Activated CD4-positive, alpha-beta T cell treated with anti-CD3 and anti-CD28 coated beads, Interleukin-2, amount 10 ng/mL, durations not matched to agents 7 days and 5 days (primary cell): ENCODE measurements at regions not wholly inside any gene's neighbourhood (a gene's known extent, or its start where the extent isn't known, plus 50 kb on each side); places are given as distances from the start of the nearest gene placed in this dataset.

Source experiments
- CTCF ChIA-PET: fragments of 350-600 bp; sonication (Branson Sonifier 250); formaldehyde crosslinking; loops from one replicate; lab custom pipeline; 2021; ENCODE audit warnings: antibody characterized with exemption; lab: Charles Lee
- POLR2A ChIA-PET: fragments of 350-600 bp; sonication (Branson Sonifier 250); formaldehyde crosslinking; loops from one replicate; lab custom pipeline; 2021; ENCODE audit warnings: antibody characterized with exemption; lab: Charles Lee
- DNase-seq: peaks from one replicate; pipeline ENCODE4 v3.0.0-alpha.2; 2020
- H3K27ac Mint-ChIP-seq: one replicate; pipeline ENCODE4 v1.8.0; 2021; ENCODE audit warnings: mild to moderate bottlenecking, moderate library complexity, mixed read lengths
- H3K27me3 Mint-ChIP-seq: one replicate; pipeline ENCODE4 v1.8.0; 2021; ENCODE audit warnings: mixed read lengths
- H3K36me3 Mint-ChIP-seq: one replicate; pipeline ENCODE4 v1.8.0; 2021; ENCODE audit warnings: low read depth, mixed read lengths
- H3K4me1 Mint-ChIP-seq: one replicate; pipeline ENCODE4 v1.8.0; 2021; ENCODE audit warnings: mixed read lengths
- H3K4me3 Mint-ChIP-seq: one replicate; pipeline ENCODE4 v1.8.0; 2021; ENCODE audit warnings: mild to moderate bottlenecking, moderate library complexity, mixed read lengths
- H3K9me3 Mint-ChIP-seq: one replicate; pipeline ENCODE4 v1.8.0; 2021; ENCODE audit warnings: mixed read lengths

GRCh38 chr10:62614389-62615157, 189.9 kb upstream of the ADO start:
- Mint-ChIP-seq H3K4me1 (peaks cover 16% of the 10 kb centered on the region), H3K27ac (no peak overlapping the region), H3K9me3 (no peaks in the 10 kb centered on the region), H3K36me3 (no peaks in the 10 kb centered on the region), H3K27me3 (peaks cover 6% of the 10 kb centered on the region), H3K4me3 (no peak overlapping the region)
- ChIA-PET POLR2A (no interaction called here), CTCF (interaction anchor here (1.1 to 2.5 kb wide), 3 partner anchors 30 to 204 kb away, joined by 3 to 12 read pairs (median 3); partner anchors contain the start of gene EGR2)
- DNase-seq: no peak

DNA sequence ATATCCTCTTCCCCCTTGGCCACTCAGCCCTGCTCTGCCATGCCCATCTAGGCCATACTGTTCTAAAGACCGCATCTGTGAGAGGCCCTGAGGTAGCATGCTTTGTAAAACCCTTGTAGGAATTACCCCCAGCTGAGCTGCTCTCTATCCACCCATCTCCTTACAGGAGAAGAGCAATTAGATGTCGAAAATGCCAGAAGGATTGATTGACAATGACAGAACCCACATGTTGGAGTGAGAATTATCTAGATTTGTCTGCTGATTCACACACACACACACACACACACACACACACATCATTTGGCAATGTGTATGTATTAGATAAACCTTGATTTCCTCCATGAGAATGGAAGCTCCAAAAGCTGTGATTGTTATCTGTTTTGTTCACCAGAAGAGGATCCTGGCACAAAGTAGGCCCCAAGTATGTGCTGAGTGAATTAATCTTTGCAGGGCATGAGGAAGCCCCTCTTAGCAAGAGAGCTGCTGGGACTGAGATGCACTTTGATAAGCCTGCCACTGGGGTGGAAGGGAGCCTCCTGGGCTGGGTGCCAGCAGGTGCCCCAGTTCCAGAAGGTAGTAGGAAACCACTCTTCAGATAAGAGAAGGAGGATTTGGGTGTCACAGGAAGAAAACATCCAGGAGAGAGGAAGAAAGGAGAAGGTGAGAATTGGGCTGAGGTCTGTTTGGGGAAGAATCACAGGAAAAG, 187.5 kb upstream of the ADO start:
- ChIA-PET CTCF (interaction anchor here (2.9 kb wide), 1 partner anchor 201 kb away, joined by 20 read pairs; no protein-coding TSS in a partner anchor), POLR2A (no interaction called here)
- Mint-ChIP-seq H3K27me3 (peaks cover 4% of the 10 kb centered on the region), H3K27ac (no peak overlapping the region), H3K36me3 (no peaks in the 10 kb centered on the region), H3K4me3 (no peak overlapping the region), H3K4me1 (peaks cover 16% of the 10 kb centered on the region), H3K9me3 (no peaks in the 10 kb centered on the region)
- DNase-seq: no peak

- no peak for DNase-seq
- Mint-ChIP-seq H3K4me3 (no peak overlapping the region), H3K4me1 (peaks cover 16% of the 10 kb centered on the region), H3K27ac (no peak overlapping the region), H3K27me3 (peaks cover 2% of the 10 kb centered on the region), H3K9me3 (no peaks in the 10 kb centered on the region), H3K36me3 (no peaks in the 10 kb centered on the region)
- ChIA-PET POLR2A (no interaction called here), CTCF (interaction anchor here (0.6 to 2.9 kb wide), 2 partner anchors 200 to 566 kb away, joined by 3 to 20 read pairs; no protein-coding TSS in a partner anchor)
Measured at GRCh38 chr10:62617652-62618051, 186.9 kb upstream of the ADO start.

DNA sequence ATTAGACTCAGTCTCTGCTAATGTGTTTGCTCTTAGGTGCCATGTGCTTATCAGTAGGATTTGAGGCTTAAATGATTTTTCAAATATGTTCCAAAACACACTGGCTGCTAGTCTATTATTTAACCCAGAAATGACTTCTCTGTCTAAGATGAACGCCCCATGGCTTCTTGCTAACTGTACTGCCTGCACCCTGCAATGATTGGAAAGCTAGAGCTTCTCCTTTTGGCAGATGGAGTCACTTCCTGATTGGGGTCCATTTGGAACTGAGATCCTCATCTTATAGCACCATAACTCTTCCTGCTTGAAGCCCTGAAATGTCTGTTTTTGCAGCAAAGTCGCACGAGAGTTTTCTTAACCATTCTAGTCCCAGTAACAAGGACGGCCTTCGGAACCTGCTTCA, 186.5 kb upstream of the ADO start:
- no peaks in the 10 kb centered on the region for H3K36me3 Mint-ChIP-seq
- DNase-seq: no peak
- H3K27me3 Mint-ChIP-seq: no peaks in the 10 kb centered on the region
- no peak overlapping the region for H3K27ac Mint-ChIP-seq
- ChIA-PET CTCF (interaction anchor here (0.6 to 2.9 kb wide), 2 partner anchors 200 to 565 kb away, joined by 3 to 20 read pairs; no protein-coding TSS in a partner anchor), POLR2A (no interaction called here)
- no peak overlapping the region for H3K4me3 Mint-ChIP-seq
- H3K4me1 Mint-ChIP-seq: peaks cover 16% of the 10 kb centered on the region
- H3K9me3 Mint-ChIP-seq: no peaks in the 10 kb centered on the region

DNA sequence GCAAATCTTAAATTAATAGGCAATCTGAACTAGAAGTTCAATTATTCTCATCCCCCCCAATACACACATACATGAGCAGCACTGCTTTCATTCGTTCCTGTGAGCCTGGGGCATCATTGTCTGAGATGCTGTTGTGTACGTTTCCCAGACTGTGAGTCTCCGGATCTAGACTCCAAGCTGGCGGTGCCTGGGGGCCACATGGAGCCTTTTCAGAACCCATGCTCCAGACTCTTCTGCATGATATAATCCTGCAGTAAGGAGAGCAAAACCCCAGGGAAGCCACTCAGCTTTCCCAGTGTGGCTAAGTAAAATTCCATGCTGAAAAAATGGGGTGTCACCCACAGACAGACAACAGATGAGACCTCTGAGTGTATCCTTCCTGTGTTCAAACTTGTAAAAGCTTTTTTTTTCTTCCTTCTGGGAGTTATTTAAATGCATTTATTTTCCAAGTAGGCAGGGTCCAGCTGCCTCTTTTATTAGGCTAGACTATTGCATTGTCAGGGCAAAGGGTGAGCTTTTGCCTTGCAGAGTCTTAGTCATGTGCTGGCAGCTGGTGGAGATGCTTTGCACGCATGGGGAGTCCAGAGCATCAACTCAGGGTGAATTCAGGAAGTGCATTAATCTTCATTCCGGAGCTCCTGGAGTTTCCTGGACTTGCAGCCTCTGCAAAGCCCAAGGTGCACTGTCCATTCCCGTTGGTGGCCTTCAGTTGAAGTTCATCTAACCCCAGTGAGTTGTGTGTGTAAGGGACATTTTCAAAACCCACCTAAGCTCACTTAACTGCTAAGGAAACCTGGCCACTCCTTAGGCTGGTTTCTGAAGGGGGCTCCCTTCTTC, 185.7 kb upstream of the ADO start:
- H3K27me3 Mint-ChIP-seq: no peaks in the 10 kb centered on the region
- no peaks in the 10 kb centered on the region for H3K9me3 Mint-ChIP-seq

DNA sequence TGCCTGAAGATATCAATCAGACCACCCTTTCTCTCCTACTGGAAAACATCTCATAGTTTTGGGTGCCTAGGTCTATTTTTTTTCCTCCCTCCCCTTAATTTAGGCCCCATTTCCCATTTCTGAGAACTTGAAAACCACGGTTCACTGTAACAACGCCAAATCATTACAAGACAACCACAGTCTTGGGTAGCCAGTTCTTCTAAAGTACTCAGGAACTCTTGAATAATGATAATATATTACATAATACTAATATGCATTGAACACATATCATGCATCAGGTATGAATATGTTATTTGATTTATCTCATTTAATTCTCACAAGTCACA, 185.1 kb upstream of the ADO start:
- Mint-ChIP-seq H3K27me3 (no peaks in the 10 kb centered on the region), H3K4me1 (peaks cover 9% of the 10 kb centered on the region), H3K27ac (no peak overlapping the region), H3K9me3 (no peaks in the 10 kb centered on the region), H3K4me3 (no peak overlapping the region), H3K36me3 (no peaks in the 10 kb centered on the region)
- ChIA-PET CTCF (interaction anchor here (1.0 to 2.9 kb wide), 3 partner anchors 192 to 539 kb away, joined by 3 to 20 read pairs (median 4); no protein-coding TSS in a partner anchor), POLR2A (no interaction called here)
- no peak for DNase-seq

More for the DNA sequence above, 185.7 kb upstream of the ADO start:
- POLR2A ChIA-PET: no interaction called here
- CTCF ChIA-PET: interaction anchor here (1.0 to 2.9 kb wide), 3 partner anchors 192 to 540 kb away, joined by 3 to 20 read pairs (median 4); no protein-coding TSS in a partner anchor
- Mint-ChIP-seq H3K4me3 (no peak overlapping the region), H3K27ac (no peak overlapping the region), H3K4me1 (peaks cover 14% of the 10 kb centered on the region), H3K36me3 (no peaks in the 10 kb centered on the region)
- no peak for DNase-seq

DNA sequence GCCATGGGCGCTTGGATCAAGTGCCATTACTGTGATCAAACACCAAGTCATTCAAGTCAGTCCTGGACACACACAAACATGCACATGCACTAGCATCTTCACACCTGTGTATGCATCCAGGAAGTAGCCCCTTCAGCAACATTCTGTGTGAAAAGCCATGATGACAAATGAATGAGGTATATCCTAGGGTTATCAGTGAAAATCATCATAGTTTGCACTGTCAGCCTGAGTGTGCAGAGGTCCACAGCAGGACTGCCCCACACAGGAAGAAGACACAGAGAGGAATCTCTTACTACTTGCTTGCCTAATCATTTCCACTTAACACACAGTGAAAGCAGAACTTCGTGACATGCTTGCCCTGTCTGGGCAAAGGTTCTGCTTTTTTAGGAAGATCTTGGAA, 184.0 kb upstream of the ADO start:
- ChIA-PET CTCF (interaction anchor here (0.6 kb wide), 1 partner anchor 31 kb away, joined by 4 read pairs; no protein-coding TSS in a partner anchor), POLR2A (no interaction called here)
- Mint-ChIP-seq H3K27me3 (no peaks in the 10 kb centered on the region), H3K4me3 (no peak overlapping the region), H3K4me1 (peaks cover 4% of the 10 kb centered on the region), H3K9me3 (no peaks in the 10 kb centered on the region), H3K36me3 (no peaks in the 10 kb centered on the region), H3K27ac (no peak overlapping the region)
- no peak for DNase-seq

DNA sequence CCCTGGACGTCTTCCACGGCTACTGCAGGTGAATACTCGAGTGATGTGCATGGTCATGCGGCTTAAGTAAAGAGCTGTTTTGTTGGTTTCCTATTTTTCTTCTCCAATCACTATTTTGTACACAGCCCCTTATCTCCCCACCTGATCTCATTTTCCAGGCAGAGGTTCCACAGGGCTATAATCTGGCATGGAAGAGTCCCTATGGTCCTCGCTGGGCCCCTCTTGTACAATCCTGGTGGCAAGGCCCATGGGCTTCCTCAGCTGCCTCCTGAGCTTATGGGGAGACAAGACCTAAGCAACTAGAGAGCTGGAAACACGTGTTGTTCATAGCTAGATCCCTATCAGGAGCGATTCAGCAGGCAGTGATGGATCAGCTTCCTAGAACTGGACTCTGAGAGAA, 181.3 kb upstream of the ADO start:
- Mint-ChIP-seq H3K27ac (no peak overlapping the region), H3K9me3 (no peaks in the 10 kb centered on the region), H3K36me3 (no peaks in the 10 kb centered on the region), H3K4me1 (peaks cover 4% of the 10 kb centered on the region), H3K27me3 (no peaks in the 10 kb centered on the region), H3K4me3 (no peak overlapping the region)
- CTCF ChIA-PET: interaction anchor here (0.9 to 4.0 kb wide), 3 partner anchors 12 to 103 kb away, joined by 3 to 14 read pairs (median 3); no protein-coding TSS in a partner anchor
- no peak for DNase-seq
- POLR2A ChIA-PET: no interaction called here

DNA sequence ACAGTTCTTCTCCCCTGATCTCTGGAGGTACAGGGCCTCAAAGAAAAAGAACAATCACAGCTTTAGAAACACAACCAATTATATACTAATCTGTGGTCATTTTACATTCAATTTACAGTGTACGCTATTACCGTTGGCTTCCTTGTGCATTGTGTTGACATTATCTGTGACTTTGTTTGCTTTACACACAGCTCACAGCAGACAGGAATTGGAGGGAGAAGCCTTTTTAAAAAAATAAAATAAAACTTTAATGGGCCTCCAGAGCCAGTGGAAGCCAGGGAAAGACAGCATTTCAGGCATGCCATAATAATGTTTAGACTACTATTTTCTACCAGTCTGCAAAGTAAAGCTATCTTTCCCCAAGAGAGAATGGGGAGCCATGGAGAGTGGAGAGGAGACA, 179.0 kb upstream of the ADO start:
- Mint-ChIP-seq H3K36me3 (no peaks in the 10 kb centered on the region), H3K27me3 (no peaks in the 10 kb centered on the region), H3K4me1 (no peaks in the 10 kb centered on the region), H3K27ac (no peak overlapping the region), H3K9me3 (no peaks in the 10 kb centered on the region), H3K4me3 (no peak overlapping the region)
- DNase-seq: no peak
- CTCF ChIA-PET: no interaction called here
- POLR2A ChIA-PET: no interaction called here

- Mint-ChIP-seq H3K9me3 (no peaks in the 10 kb centered on the region), H3K27ac (no peak overlapping the region), H3K4me1 (peaks cover 2% of the 10 kb centered on the region), H3K36me3 (no peaks in the 10 kb centered on the region), H3K27me3 (no peaks in the 10 kb centered on the region), H3K4me3 (no peak overlapping the region)
- no peak for DNase-seq
- POLR2A ChIA-PET: no interaction called here
- CTCF ChIA-PET: interaction anchor here (1.1 kb wide), 1 partner anchor 153 kb away, joined by 3 read pairs; no protein-coding TSS in a partner anchor
Measured at GRCh38 chr10:62626079-62626478, 178.4 kb upstream of the ADO start.

DNA sequence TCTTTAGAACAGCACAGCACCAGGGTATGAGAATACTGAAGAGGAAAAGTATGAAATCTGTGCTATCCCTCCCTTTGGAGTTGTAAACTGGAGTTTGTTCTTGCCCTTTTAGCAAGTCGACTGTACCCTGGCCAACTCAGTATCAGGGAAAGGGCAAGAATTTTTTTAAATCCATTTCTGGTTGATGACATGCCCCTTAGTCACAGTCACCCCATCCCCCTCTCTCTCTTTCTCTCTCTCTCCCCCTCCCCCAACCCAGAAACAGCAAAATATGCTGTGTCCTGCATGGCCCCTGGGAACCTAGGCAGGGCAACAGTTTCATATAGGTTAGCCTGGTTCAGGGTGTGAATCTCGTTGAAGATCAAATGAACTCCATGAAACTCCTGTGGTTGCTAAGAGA, 177.7 kb upstream of the ADO start:
- DNase-seq: no peak
- Mint-ChIP-seq H3K36me3 (peaks cover 2% of the 10 kb centered on the region), H3K9me3 (no peaks in the 10 kb centered on the region), H3K4me1 (peaks cover 7% of the 10 kb centered on the region), H3K27me3 (no peaks in the 10 kb centered on the region), H3K4me3 (no peak overlapping the region), H3K27ac (no peak overlapping the region)
- POLR2A ChIA-PET: no interaction called here
- CTCF ChIA-PET: interaction anchor here (1.1 kb wide), 1 partner anchor 152 kb away, joined by 3 read pairs; no protein-coding TSS in a partner anchor

- DNase-seq: no peak
- CTCF ChIA-PET: no interaction called here
- H3K27ac Mint-ChIP-seq: no peak overlapping the region
- peaks cover 18% of the 10 kb centered on the region for H3K4me1 Mint-ChIP-seq
- no peak overlapping the region for H3K4me3 Mint-ChIP-seq
- POLR2A ChIA-PET: no interaction called here
- no peaks in the 10 kb centered on the region for H3K9me3 Mint-ChIP-seq
- peaks cover 2% of the 10 kb centered on the region for H3K36me3 Mint-ChIP-seq
- no peaks in the 10 kb centered on the region for H3K27me3 Mint-ChIP-seq
Measured at GRCh38 chr10:62627983-62628382, 176.5 kb upstream of the ADO start.
